Activated CD4-positive, CD25-positive, alpha-beta regulatory T cell treated with anti-CD3 and anti-CD28 coated beads, Interleukin-2, amount 50 U/mL, for 24 hours (primary cell): ENCODE measurements at regions not wholly inside any gene's neighbourhood (a gene's known extent, or its start where the extent isn't known, plus 50 kb on each side); places are given as distances from the start of the nearest gene placed in this dataset.

Experiments used
- ATAC-seq, 2 donors: fragments of 150-1000 bp; cut with Tn5 transposase; one replicate each; pipeline ENCODE4 v1.10.0; 2021; ENCODE audit warnings: mild to moderate bottlenecking in 1 of 2, moderate library complexity in 1 of 2

DNA sequence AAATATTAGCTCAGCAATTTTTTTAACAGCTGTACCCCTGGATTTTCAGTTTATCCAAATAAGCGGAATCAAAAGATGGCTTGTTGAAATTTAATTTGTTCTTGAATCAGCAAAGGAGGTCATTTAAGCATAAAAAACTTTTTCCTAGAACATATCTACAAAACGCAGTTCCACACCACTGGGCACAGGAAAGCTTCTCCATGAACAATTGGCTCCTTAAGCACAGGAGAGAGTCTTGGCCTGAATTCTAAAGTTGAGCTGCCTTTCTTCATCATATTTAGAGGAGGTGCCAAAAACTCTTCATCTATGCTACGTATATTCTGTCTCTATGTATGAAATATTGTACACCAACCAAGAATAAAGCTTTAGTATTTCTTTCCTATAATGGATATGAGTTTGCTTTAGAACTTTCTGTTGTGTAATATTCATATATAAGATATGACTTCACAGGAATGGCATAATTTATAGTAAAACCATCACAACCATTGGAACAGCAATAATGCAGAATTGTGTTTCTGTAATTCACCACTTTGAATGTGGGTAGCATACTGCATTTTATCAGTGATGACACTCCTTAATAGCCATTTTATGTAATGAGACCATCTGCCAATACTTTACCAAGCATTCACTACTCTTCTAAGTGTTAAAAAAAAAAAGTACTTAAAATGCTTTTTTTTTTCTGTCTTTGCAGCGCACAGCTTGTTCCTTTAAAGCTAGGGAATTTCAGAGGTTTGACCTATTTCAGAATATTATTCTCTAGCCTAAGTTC is 263.7 kb downstream of the SLITRK6 start:
- ATAC-seq: no peak

DNA sequence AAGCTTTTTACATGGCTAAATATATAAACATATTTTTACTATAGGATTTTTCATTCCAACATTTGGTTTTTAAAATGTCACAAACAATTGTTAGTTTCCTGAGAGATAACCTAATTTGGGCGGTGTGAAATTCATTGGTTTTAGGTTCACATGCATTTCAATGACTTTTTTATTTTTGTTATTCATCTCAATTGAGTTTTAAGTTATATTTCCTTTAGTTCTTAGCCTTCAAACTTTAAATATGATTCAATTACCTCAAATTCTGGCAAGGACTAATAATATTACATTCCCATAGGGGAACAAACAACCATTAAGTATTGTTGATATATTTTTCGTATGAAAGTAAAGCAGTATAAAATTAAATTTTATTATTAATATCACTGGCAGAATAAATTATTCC is 265.3 kb downstream of the SLITRK6 start:
- no peak for ATAC-seq

DNA sequence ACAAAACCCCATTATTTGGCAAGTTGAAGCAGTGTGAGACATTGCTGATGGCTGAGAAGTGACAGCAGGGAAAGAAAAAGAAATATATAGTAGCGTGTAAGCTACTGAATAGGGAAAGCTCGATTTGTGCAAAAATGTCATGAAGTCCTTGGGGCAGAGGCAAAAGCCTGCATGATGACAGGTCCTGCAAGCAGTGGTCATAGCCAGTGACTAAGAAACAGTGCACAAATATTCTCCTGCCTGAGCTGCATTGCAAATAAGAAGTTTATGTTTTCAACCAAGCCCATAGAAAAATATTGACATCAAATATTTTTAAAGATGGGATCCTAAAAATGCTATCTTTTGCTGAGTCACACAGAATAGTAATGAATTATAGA is 270.0 kb downstream of the SLITRK6 start:
- ATAC-seq: no peak

DNA sequence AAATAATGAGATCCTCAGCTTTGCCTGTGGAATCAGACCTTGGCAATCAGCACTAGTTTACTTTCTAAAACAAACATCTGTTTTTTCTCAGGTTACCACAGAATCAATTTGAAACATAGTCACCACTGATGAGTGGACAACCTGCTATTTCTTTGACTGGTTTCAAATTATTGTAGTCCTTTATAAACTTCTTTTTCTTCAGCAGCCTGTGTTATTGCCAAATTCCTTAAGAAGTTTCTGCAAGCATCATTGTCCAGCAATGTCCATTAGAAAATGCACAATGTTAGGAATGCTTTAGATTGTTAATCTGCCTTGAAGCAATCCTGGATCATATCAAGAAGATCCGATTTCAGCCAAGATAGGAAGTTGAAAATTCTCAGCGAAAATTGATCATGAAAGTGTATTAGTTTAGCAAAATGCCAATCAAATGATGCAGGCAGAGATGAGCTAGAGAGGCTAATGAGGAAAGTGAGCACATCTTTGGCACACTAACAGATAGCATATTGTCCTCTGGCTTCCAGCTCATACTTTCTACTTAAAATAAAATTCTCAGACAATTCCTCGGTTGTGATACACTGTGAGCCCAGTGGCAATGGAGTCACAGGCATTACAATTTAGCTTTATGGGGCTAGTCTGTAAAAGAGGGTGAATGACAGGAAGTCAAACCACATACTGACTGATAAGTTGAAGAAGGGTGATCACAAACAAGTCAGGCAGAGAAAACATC is 270.6 kb downstream of the SLITRK6 start:
- ATAC-seq: no peak

DNA sequence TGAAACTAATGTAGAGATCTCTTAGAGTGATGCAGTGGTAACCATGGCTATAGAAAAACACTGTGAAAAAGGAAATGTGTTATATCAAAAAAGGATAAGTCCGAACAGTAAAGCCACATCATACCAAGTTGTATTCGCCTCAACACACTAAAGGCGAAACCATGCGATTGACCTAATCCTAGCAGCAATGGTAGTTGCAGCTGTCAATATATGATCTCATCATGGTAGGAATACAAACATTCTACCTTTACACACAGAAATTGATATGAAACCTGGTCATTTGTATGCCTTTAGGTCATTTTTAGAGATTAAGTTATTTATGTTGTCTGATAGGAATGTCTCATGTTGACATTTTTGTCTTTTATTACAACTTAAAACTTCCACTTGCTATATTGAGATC is 271.9 kb downstream of the SLITRK6 start:
- ATAC-seq: no peak

DNA sequence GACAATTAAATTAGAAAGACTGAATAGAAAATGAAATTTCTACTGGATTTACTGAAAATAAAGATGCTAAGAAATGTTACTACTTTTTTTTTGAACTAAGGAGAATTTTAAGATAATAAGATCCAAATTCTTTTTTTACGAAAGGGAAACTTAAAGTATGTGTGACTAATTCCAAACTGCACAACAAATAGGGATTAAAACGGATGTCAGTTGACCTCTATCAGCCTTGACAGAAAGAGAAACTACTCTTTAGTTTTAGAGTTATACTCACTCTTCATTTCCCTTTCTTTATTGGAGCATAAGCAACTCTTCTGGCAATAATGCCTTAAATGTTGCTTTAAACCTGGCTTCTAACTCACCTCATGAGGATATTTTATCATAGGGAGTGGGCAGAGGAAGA is 273.8 kb downstream of the SLITRK6 start:
- no peak for ATAC-seq

DNA sequence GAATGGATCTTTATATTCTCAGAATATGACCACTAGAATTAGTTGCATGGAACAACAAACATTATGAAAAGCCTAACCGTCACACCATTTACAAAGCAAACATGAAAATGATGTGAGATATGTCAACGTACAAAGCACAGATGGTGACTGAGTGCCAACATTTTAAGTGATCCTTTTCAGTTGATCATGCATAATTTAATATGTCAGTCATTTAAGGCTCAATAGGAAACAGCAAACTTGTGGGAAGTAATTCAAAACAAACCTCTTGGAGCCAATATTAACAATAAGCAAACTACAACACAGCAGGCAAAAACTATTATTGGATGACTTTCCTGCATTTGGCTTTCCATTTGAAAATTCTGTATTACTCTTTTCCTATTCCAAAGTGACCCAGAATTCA is 277.6 kb downstream of the SLITRK6 start:
- ATAC-seq: no peak

DNA sequence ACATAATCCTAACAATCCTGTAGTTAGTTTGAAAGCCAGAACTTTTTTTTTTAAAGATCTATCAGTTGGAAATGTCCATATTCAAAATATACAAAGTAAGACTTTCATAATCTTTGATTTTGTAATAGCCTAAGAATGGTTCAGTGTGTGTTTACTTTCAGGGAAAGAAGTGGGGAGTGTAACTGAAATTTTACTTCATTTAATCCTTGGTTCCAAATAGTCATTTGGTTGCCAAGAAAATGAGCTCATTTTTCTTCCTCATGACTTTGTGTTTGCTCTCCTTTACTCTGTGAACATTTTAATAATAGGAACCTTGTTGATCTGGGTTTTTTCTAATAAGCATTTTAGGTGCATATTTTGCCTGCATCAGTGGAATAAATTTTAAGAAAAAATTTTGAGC is 278.8 kb downstream of the SLITRK6 start:
- no peak for ATAC-seq

DNA sequence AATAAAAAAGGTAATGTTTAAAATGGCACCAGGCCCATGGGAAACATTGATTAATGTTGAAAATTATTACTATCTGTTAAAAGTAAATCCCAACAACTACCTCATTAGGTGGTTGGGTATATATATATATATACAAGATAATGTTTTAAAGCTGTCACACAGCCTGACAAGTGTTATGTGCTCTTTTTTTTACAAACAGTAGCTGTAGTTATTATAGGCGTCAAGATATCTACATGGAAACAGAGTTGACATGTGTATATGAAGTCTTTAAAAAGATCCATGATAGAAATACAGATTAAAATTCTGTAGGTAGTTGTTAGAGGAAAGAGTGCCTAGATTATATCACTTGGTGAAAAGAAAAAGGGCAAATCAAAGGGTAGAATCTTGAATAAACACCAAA is 279.9 kb downstream of the SLITRK6 start:
- ATAC-seq: no peak

DNA sequence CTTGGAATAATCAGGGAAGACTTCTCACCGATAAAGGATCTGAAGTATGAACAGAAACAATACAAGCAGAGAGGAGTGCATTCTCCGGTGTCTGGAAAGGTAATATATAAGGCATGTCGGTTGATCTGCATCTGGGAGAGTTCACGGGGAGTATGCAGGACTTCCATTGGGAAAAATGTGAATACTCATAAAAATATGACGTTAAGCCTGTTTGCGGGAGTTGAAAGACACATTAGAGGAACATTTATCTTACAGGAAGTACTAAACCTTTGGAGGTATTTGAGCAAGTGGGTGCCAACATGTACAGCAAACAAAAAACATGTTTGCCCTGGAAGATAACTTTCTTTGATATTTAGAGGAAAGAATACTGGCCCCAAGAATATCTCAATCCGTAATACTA is 286.8 kb downstream of the SLITRK6 start:
- no peak for ATAC-seq

DNA sequence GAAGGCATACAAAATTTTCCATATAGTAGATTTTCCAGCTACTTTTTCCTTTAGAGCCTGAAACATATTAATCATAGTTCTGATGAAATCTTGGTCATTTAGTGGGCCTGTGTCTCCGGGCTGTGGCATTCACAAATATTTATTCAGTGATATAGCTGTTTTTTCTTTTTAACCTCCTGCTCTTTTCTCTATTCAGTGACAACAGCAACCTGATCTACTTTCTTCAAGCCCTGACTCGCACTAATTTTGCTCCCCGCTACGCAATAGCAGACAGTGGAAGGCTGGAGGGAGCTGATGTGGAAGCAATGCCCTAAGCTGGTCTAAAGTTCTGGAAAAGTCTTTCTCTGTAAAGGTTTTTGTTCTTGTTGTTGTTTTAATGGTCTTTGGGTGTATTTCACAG is 289.7 kb downstream of the SLITRK6 start:
- ATAC-seq: no peak

DNA sequence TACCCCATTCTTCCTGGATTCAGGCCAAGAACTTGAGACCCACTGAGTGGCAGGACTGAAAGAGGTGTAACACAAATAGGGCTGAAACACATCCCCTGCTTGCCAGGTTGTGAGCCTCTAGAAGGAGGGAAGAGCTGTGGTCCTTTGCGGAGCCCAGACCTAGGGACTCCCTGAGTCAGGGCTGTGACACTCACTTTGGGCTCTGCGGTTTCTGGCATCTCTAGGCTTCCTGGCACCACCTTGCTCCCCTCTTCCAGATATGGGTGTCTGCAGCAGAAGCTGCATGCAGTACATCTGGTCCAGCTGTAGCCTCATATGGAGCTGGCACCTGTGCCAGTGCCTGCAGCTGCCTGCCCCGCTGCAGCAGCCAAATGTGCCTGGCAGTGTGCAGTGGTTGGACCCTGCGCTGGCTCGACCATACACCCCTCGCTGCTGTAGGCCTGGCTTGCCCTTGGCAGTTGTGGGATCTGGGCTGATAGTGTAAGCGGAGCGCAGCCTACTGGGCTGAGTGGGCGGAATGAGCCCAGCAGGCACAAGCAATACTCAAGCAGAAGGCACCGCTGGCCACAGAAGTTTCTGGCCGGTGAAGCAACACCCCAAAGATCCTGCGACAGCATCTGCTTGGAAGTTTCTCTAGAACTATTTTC is 290.4 kb downstream of the SLITRK6 start:
- no peak for ATAC-seq

DNA sequence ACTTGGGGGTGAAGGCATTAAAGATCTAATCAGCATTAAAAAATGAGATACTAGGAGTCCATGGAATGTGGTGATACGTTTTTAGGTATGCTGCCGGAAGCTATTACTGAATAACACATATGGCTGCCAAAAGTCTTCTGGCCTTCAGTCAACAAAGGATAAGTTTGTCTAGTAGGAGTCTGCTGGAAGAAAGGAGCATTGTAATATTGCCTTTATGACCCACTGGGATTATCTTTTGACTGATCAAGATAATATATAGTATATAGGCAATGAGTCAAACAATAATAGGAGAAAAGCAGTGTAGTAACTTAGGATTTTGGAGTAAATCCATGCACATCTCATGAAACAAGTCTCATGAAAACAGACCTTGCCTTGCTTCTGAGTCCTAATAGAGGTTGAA is 295.4 kb downstream of the SLITRK6 start:
- ATAC-seq: no peak

DNA sequence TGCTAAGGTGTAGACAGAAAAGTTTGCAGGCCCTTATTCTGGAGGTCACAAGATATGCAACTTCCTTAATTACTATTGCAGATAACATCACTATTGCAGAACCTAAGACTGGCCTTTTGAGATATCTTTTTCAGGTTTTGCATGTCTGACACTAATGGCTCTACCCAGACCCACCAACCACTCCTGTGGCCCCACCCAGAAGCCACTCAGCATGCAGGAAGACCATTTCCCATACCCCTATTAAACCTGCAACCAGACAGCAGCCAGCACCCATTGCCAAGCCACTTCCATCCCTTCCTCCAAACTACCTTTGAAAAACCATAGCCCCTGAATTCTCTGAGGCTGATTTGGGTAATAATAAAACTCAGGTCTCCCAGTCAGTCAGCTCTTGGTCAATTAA is 297.6 kb downstream of the SLITRK6 start:
- no peak for ATAC-seq

DNA sequence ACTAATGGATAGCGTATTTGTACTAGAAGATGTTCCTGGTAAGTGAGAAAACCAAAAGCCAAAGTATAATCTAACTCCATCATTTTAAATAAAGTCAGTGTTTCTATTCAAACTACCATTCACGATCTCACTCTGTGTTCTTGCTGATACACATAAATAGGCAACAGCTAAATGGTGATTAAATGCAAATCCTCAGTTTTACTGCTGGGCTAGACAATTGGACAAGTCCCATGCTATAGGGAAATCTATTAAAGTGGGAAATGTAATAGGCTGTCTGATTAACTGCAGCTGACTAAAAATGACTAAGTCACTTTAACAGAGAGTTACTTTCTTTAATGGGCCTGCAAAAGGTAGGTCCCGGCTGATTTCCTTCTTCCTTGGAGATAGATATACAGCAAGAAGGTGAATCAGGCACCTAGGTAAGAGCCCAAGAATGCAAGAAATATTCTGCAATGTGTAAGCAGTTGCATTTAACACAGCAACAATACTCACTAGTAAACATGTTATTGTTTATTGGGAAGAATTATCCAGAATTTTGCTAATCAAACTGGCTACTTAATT is 298.4 kb downstream of the SLITRK6 start:
- ATAC-seq: no peak

DNA sequence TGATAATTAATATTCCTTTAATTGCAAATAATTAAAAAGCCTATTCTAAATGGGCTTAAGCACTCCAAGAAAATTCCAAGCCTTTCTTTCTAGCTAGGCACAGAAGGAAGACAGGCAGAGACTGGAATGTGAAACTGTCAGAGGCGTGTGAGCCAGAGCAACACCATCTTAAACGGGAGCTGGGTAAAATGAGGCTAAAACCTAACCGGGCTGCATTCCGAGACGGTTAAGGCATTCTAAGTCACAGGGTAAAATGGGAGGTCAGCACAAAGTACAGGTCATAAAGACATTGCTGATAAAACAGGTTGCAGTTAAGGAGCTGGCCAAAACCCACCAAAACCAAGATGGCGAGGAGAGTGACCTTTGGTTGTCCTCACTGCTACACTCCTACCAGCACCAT is 300.4 kb downstream of the SLITRK6 start:
- ATAC-seq: no peak

DNA sequence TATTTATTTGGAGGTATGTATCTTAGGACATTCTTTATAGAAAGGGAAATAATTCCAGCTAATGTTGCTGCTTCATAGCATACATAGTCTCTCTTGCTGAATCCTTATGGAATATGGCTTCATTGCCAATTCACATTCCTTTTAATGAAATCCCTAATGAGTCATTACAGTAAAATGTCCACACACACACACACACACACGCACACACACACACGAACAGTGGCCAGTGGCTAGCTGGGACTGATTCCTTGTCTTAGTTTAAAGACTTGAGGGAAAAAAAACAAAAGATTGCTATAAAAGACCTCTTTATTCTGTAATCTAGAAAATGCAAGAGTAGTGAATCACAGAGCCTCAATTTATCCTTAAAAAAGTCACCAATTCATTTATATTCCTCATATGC is 301.6 kb downstream of the SLITRK6 start:
- ATAC-seq: no peak

DNA sequence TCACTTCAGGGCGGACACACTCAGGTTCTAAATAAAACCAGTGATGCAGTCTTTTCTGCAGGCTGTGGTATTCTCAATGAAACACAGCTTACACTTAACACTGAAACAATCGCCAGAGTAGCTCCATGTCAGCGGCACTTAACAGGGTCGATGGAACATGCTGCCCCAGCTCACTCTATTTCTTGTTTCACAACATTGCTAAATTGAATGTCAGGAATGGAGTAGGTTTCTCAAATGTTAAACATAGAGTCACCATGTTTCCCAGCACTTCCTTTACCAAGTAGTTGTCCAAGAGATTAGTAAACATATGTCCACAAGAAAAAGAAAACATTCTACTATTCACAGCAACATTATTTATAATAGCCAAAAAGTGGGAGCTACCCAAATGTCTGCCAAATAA is 306.9 kb downstream of the SLITRK6 start:
- no peak for ATAC-seq

DNA sequence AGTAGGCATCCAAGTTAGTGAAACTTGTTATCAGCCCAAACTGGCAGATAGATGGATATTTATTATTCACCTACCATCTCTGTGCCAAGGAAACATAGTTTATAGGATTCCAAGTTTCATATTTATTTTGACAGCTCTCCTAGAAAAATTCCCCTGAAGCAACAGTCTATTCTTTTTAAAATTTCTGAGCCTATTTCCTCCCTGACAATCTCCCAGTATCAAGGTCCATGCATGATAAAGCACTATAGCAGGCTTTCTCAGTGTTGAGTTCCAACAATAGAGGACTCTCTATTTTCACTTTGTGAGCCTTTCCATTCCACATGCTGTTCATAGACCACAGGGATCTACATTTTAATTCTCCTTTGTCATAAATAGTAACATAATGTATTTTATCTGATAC is 312.6 kb downstream of the SLITRK6 start:
- ATAC-seq: no peak

DNA sequence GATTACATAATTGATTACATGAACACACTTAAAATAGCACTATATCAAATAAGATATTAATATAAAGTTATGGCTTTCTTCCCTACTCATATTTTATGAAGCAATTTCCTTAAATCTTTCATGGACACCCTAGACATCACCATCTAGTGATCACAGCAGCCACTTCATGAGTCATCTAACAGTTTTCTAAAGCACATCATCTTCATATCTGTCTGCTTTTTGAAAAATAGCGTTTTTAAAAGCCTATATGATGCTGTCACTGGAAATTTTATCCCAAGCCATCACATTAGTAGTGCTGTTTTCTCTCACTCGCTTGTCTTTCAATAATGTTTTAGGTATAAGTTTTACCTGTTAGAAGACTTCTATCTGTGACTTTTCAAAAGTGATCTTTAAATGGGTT is 326.1 kb downstream of the SLITRK6 start:
- ATAC-seq: no peak

DNA sequence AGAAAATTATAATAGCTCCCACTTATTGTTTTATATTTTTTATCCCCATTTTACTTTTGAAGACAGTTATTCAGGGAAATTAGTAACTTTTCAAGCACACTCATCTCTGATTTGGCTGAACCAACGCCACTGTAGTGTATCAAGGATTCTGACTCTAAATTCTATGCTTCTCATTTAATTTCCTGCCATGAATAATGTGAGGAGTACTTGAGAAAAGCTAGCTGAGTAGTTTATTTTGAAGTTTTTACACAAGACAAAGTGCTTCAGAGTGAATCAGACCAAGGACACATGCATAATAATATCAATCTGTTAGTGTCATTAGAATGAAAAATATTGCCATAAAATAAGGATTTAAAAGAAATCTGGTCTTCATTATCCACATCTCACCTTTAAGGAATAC is 329.9 kb downstream of the SLITRK6 start:
- ATAC-seq: no peak

DNA sequence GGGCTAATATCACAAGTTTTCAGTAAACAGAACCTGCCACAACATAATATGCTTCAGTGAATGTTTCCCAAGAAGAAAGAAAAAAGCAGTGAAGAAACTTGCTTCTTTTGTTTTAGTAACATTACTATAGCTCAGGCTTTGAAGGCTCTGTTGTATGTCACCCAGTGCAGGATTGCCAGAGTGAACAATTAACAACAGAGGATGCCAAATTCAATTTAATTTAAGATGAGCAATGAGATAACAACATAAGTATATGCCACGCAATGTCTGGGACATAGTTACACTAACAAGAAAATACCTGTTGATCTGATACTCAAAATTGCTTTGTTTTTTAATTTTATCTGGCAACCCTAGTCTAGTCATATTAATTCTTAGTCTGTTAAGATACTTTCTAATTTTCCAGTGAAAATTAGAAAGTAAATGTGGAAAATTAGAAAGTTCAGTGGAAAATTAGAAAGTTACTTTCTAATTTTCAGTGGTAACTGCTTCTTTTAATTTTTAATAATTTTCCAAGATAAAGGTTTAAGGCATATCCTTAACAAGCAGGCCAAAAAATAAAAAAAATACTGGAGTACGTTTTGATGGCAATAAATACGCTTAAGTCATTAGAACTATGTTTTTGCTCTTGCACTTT is 336.3 kb downstream of the SLITRK6 start:
- ATAC-seq: no peak

DNA sequence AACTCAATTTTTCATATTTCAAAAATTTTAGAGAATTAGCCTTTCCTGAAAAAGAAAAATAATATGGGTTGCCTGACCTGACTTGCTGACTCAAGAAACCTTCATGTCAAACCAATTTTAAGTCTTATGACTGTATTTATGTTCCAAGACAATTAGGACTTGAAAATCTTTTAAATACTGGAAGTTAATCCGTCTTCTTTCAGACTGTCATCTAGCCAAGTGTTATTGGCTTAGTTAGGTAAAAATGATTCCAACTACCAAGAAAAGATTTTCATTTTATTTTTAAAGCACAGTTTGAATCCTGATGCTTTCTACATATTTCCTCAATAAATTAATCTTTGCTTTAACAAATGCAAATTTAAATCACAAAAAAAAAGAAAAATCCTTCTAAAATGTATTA is 337.6 kb downstream of the SLITRK6 start:
- ATAC-seq: no peak
